GM21786 (cell line): ENCODE measurements at regions not wholly inside any gene's neighbourhood (a gene's known extent, or its start where the extent isn't known, plus 50 kb on each side); places are given as distances from the start of the nearest gene placed in this dataset.

Source experiments
- ATAC-seq: cut with Tn5 transposase; IDR thresholded peaks from one replicate; pipeline ENCODE4 v1.9.1; 2021; ENCODE audit not compliant: unreplicated experiment

DNA sequence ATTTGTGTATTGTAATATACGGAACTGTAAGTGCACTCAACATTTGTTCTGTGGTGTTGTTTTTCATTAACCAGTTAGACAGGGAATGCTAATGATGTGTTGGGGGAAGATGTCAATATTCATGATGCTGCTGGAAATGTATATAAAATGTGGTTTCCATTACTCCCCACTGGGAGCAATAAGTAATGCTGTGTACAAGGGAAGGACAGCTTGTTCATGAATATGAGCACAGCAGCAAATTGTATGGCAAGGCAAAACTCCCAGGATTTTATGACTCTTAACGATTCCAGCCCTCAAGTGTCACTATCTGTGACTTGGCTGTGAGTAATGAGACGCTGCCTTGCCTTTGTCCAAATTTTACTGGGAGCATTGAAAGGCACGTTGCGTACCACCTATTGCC lies 312.4 kb upstream of the DDX18 start:
- no peak for ATAC-seq

DNA sequence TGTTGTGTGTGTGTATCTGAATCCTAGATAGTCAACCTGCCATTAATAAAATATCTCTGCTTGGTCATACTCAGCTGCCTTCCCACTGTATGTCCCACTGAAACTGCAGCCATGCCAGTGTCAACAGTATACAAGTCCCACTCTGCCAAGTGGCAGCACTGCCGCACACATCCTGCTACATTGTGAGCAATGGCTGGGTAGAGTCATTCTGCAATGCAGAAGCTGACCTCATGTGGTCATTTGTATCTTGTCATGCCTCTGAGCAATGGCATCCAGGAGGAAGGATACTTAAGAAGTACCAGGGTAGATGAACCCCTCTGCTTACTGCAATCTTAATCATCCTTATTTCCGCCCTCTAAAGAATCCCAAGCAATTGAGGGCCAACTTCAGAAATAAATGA lies 302.2 kb upstream of the DDX18 start:
- ATAC-seq, result no peak

DNA sequence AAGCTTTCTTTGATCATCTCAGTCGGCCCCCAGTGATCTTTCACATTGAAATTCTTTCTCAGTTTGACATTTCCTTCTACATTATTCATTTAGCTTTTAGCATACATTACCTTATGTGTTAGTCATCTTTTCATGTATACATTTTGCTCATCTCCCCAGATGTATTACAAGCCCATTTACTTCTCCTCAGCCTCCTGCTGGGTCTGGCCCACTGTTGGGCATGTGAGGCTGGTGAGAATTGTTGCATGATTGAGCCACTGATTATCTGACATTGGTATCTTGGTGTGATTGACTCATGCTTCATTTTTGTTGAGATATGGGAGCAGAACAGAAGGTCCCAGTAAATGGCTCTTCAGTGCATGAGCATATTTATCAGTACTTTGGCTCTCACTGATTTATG lies 300.1 kb upstream of the DDX18 start:
- no peak for ATAC-seq

DNA sequence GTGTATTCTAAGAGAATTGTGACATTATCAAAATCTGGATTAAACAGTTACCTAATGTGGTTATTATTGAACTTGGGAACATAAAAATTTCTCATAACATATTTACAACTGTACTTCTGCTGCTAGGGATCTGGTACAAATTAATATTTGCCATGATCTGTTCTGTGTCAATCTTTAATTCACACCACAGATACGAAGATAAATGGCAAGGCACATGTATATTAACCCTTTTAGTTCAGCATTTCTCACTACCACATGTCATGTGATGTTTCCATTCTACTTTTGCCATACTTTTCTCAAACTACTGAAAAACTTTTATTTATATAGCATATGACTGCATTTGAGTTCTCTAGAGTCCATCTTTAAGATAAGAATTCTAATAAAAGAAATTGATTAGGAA lies 295.3 kb upstream of the DDX18 start:
- ATAC-seq, result no peak

DNA sequence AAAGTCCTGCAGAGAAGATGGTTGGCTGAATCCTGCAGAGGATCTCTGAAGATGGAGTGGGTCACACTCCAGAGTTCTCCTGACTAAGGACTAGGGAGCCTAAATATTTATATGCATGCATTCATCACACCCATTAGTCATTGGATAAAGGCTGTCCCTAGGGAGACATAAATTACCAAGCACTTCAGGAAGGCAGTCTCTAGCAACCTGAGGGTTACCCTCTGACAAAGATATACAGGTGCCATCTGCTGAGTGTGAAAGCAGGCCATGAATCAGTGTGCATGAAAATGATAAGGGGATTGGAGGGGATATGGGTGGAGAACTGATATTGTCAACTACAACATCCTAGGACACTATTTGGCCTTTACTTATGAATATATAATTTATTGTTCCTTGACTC lies 294.8 kb upstream of the DDX18 start:
- no peak for ATAC-seq

DNA sequence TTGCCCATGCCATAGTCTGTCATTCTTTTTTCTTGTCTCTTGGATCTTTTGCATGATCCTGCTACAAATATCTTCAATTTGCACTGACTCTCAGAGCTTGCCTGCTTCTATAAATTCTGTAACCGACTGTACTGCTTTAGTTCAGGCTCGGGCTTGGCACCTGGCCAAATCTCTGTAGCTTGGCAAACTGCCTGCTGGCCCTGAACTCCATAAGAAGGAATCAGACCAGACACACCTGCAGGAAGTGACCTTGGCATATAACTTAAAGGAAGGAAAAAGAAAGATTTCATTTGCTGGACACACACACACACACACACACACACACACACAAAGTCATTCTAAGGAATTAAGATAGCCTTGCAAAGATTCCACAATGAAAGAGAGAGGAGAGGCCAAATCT lies 291.2 kb upstream of the DDX18 start:
- no peak for ATAC-seq

DNA sequence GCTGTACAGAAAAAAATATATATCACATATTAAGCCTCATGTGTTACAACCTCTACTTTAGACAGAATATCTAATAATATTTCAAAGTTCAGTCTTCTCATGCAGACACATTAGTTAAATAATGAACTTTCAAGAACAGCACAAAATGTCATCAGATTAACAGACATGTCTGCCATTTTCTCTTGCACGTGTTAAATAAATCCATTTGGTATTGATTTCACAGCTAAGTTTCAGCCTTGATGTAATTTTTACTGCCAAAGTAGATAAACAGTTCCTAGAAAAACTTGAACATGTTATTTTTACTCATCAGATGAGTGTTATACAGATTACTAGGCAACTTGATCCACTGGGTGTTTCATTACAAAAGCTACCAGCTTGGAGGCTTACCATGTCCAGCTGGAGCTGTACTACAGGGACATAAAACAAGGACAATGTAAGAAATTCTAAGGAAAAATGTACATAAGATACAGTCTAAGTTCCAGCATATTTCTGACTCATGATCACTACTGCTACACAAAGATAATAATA lies 290.7 kb upstream of the DDX18 start:
- no peak for ATAC-seq

DNA sequence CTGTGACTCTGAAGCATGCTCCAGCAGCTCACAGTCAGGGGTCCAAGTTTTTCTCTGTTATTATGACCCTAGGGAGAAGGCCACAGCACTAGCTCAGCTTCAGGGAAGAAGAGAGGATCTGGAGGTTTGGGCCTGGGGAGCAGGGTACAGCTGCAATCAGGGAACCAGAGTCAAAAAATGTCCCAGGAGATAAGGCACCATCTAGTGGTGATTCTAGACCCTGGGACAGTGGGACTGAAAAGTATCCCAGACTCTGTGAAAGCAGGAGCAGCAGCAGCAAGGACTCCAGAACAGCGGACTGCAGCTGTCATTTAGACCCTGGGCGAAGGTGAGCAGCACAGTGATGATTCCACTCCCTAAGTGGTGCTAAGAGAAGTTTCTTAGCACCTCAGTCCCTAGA lies 278.4 kb upstream of the DDX18 start:
- no peak for ATAC-seq

DNA sequence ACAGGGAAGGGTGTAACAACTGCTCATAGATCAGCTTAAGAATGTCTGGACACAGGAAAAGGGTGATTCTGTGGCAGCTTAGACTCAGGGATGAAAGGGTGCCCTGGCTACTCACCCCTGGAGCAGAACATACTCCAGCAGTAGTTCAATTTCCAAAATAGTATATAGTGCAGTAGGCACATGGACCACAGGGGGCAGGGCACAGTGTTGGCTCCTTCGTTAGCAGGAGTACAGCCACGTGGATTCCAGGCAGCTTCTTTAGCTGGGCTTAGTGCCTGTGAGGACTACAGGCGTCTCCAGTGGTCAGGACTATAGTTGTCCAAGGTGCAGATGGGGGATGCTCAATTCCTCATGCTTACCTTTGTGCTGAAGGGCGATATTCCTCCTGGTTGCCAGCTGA lies 277.5 kb upstream of the DDX18 start:
- no peak for ATAC-seq

DNA sequence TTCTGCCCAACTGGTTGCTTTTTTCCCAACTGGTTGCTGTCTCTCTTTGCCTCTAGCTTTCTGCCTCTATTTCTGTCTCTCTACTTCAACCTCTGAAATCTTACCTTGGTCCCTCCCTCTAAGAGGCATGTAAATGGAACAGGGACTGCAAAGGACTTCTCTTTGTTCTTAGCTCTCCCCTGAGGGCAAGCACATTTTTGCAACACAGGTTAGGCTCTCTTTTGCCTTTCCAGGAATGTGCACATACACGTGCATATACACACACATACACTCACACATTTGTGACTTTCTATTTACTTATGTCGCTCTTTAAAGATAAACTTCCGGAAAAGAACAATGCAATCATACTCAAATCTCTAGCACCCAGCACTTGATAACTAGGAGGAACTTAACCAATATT lies 262.6 kb upstream of the DDX18 start:
- ATAC-seq, result no peak

DNA sequence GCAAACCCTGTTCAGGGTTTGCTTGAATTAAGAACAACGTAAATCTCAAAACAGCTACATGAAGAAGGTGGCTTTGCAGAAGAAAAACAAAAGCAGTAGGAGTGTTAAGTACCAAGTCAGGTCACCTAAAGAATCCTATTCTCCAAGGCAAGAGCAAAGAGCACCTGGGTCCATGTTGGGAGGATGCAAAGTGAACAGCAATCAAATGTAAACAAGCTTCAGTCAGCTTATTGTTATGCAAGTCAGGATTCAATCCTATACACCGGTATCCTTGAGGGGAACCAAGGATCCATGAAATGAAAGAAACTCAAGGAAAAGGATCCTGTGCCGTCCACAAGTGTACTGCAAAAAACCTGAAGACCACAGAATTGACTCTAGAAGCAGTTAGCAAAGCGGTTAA lies 261.0 kb upstream of the DDX18 start:
- no peak for ATAC-seq

DNA sequence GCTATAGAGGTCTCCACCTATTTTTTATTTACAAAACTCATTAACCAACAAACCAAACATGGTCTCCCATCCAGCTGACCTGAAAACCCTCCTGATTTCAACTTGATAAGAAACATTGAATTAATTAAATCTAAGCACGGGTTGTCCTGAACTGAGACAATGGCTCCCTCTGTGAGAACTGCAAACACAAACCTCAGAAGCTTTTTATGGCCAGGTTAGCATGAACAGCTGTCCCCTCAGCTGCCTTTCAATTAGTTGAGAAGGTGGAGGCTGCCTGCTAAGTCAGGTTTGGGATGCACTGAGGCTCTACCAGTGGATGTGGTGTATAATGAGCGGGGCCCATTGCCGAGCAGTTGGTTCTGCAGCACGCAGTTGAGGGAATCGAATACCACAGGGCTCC lies 258.5 kb upstream of the DDX18 start:
- no peak for ATAC-seq

DNA sequence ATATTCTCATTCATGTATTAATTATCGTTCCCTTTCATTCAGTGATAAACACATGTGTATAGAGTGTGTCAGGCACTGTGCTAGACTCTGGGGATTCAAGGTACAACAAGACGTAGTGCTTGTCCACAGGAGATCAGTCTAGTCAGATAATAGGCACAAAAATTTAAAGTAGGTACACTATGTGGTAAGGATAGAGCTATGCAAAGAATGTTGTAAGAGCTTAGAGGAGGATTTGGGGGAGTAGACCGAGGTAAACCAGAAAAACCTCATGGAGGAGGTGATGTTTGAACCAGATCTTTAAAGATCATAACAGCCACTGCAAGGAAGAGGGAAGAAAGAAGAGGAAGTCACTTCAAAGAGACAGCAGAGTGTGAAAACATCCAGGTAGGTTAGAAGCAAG lies 256.9 kb upstream of the DDX18 start:
- ATAC-seq, result no peak

DNA sequence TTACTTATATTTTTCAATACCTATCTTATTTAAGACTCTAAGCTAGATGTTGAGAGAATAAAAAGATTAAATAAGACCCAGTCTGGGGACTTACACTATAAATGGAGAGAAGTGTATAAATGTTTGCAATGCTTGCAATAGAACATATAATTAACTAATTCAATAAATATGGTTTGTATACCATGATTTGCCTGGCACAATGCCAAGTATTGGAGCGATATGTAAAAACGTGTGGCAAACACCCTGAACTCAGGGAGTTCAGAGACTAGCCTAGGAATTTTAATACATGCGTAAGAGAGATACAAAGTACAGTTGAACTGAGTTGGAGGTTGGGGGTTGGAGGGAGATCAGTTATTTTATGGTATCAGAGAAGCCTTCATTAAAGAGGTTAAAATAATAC lies 251.8 kb upstream of the DDX18 start:
- ATAC-seq, result no peak

DNA sequence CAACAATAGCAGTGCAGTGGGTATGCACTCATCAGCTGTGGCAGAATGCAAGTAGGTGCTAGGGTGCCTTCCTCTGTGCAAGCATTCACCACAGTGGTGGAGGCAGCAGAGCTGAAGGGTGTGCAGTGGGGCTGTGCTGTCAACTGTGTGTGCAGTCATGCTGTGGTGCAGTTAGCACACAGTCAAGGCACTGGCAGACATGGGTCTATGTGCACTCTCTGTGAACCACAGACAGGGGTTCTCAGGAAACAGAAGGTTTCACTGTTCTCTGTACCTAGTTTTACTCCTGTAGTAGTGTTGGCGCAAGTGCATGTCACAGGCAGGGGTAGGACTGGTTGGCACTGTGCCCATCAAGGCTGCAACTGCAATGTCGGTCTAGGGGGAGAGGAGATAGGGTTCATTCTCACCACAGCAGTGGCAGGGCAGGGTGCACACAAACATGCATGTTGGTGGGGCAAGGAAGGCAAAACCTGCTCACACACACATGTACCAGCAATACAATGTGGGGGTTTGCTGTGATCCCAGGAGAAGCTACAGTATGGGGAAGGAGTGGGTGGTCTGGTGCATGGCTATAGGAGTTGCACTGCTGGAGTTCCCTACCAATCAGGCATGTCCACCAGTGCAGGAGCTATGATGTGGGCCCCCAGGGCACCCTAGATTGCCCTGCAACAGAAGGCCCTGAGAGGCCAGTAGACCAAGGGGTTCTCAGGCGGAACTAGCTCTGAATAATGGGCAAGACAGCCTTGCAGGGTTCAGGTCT lies 242.7 kb upstream of the DDX18 start:
- no peak for ATAC-seq

DNA sequence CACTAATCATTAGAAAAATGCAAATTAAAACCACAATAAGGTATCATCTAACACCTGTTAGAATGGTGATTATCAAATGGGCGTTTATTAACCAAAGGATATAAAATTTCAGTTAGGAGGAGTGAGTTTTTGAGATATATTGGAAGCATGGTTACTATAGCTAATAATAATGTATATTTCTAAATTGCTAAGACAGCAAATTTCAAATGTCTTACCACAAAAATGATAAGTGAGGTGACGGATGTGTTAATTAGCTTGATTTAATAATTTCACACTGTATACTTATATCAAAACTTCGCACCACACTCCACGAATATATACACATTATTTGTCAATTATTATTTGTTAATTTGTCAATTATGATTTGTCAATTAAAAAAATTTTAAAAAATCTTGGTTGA lies 227.2 kb upstream of the DDX18 start:
- no peak for ATAC-seq

DNA sequence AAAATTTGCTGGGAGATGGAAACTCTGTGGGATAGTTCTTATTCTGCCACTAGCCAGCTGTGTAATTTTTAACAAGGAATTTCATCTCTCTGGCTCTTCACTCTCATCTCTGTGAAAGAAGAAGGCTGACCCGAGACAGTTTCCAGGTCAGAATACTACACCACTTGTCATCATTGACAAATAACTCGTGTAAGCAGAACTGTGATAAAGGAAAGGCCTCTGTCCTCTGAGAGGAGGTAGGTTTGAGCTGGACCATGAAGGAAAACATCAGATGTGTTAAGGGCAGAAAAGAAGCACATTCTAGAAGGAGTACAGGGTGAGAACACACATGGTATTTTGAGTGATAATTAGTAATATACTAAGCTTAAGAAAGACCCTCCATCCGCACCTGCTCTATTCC lies 211.4 kb upstream of the DDX18 start:
- no peak for ATAC-seq

DNA sequence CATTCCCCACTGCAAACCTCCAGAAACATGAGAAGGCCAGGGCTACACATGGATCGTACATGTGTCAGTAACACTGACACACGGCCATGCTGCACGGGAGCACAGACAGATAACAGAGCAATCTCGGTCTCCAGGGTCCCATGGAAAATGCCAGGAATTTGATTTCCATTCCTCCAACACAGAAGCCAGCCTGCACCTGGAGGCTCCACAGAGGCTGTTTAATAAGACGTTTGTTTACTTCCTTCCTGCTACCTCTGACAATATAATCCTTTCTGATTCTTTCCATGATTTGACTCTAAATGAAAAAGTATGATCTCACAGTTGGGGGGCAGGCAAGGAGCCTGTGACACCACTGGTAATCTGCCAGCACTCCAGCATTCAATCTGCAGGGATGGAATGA lies 210.9 kb upstream of the DDX18 start:
- no peak for ATAC-seq

DNA sequence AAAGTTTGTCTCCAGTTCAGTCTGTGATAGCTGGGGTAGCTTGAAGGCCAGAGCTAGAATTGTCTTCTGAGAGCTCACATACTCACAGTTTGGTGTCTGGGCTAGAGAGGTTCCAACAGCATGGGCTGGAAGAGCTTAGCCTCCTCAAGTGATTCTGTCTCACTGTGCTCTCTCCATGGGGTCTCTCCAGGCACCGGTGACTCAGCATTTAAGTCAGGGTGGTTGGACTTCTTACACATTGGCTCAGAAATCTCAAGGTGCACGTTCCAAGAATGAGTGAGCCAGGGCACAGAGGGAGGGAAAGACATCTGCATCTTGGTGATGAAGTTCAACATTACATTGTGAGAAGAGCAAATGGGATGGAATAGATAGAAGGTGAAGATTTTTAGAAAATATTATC lies 207.3 kb upstream of the DDX18 start:
- ATAC-seq, result no peak

DNA sequence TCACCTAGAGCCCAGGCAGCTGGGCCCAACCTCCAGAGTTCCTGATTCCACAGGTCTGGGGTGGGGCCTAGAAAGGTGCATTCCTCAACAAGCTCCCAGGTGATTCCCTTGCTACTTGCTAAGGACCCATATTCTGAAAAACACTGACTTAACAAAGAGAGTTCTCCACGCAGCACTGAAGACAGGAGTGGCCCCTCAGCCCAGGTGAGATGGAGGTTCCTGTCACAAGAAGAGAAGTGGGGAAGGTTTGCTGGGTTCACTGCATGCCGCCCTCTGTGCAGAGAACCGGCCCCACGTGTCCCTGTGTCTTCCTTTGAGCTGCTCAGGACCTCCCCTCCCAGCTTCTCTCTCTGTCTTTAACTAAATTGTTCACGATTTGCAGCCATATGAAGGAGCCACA lies 201.4 kb upstream of the DDX18 start:
- ATAC-seq, result no peak

DNA sequence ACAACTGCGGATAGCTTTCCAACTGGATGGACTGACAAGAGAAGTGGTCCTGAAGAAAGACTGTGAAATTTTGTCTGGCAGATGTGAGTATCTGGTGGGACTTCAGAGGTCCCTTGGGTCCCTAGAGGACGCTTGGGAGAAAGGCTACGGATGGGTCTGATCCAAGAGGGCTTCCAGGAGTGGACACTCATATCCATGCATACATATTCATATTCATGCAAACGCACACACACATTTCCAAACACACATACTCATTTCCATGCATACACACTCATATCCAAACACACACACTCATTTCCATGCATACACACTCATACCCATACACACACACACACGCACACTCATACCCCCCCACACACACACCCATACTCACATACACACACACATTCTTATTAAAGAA lies 200.2 kb upstream of the DDX18 start:
- ATAC-seq, result no peak

DNA sequence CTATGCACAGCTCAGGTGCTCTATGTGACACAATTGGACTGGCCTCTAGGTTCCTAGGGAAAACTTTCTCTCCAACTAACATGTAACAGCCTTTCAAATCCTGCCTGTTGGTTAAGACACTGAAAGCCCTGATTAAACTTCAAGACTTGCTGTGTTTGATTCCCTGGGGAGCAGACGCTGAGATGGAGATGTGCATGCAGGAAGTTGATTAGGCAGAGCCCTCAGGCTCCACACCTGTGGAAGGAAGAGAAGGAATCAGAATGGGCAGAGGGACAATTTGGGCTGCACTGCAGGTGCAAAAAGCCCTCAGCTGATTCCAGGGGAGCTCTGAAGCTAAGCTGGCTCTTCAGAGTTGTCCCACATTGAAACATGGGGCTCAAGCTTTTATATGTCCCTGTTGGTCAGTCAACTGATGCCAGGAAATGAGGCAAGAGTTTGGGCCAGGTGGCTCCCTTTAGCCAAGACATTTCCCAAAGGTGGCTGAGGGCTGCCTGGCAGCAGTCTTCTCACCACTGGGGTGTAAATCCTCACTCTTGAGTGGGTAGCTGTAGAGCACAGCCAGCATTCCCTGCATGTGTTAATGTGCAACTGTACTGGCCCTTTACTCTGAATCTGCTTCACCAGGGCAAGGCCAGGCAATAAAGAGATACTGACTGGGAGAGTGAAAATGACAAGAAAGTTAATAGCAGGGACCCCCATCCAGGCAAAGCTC lies 199.5 kb upstream of the DDX18 start:
- ATAC-seq, result no peak

DNA sequence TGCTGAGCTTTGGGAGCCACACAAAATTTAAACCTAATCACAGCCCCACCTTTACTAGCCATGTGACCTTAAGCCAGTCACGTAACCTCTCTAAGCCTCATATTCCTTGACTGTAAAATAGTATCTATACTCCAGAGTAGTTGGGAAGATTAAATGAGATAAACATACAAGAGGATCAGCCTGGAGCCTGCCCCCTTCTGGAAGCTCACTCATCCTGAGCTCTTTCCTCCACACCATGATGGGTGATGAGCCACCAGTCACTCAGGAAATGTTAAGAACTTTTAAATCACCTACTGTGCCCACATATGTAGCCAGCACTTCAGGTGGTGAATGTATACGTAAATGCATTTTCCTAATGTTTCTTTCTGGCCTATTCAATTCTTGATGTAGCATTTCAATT lies 195.9 kb upstream of the DDX18 start:
- no peak for ATAC-seq
